Esophagus (tissue), 2 donors: ENCODE measurements at regions not wholly inside any gene's neighbourhood (a gene's known extent, or its start where the extent isn't known, plus 50 kb on each side); places are given as distances from the start of the nearest gene placed in this dataset.

Experiments used
- H3K27ac ChIP-seq, 2 donors: one replicate each; pipeline ENCODE4 v1.5.1; 2013; ENCODE audit warnings: low read depth in 2 of 2, mild to moderate bottlenecking in 2 of 2, inconsistent platforms in 1 of 2, low read length in 1 of 2, moderate library complexity in 1 of 2
- H3K27me3 ChIP-seq, 2 donors: one replicate each; pipeline ENCODE4 v1.6.1; 2013; ENCODE audit warnings: low read length in 2 of 2, control low read depth in 1 of 2, mild to moderate bottlenecking in 1 of 2; ENCODE audit not compliant: insufficient read depth in 2 of 2, control insufficient read depth in 1 of 2
- H3K36me3 ChIP-seq, 2 donors: one replicate each; pipeline ENCODE4 v1.6.1; 2013; ENCODE audit warnings: low read length in 1 of 2; ENCODE audit not compliant: control insufficient read depth in 2 of 2, insufficient read depth in 2 of 2
- H3K4me1 ChIP-seq, 2 donors: one replicate each; pipeline ENCODE4 v1.6.1; 2013; ENCODE audit warnings: low read length in 1 of 2; ENCODE audit not compliant: control insufficient read depth in 2 of 2, insufficient read depth in 2 of 2
- H3K4me3 ChIP-seq, 2 donors: one replicate each; pipeline ENCODE4 v1.5.1; 2013; ENCODE audit warnings: low read length in 2 of 2, mild to moderate bottlenecking in 2 of 2, low read depth in 1 of 2, moderate library complexity in 1 of 2
- H3K9me3 ChIP-seq, 2 donors: one replicate each; pipeline ENCODE4 v1.6.1; 2013; ENCODE audit warnings: mild to moderate bottlenecking in 2 of 2, low read depth in 1 of 2, low read length in 1 of 2, moderate library complexity in 1 of 2; ENCODE audit not compliant: control insufficient read depth in 2 of 2, insufficient read depth in 1 of 2
- WGBS, 2 donors: extraction: QIAGEN DNeasy Blood & Tissue Kit; methylation state at CpG; one replicate each; pipeline ENCODE4 v1.1.7; 2013; 5-methylcytosine and 5-hydroxymethylcytosine counted together
- donor health status: healthy with polysubstance abuse.
- donor health status: Bipolar disorder and iron deficiency.

DNA sequence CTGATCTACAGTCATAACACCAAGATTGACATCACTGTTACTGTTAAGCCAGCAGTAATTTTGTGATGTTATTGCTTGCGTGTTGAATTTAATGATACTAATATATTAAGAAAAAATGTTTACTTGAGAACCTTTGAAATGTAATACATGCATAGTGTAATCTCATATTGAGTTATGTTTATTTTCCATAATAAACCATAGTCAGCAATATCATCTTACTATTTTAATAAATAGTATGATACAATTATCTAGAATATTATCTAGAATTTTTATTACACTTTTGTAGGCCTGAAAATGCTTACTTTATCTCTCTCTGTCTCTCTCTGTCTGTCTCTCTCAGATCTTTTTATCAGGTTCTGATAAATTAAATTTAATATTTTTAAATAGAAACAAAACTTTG is 843.1 kb downstream of the KCNT2 start:
- Histone ChIP-seq H3K27me3 (no peaks in the 10 kb centered on the region), H3K9me3 (peaks cover 0 to 4% of the 10 kb centered on the region in 2 donors), H3K36me3 (no peaks in the 10 kb centered on the region), H3K27ac (no peak overlapping the region), H3K4me3 (no peak overlapping the region), H3K4me1 (no peaks in the 10 kb centered on the region)
- 94 to 96% methylated on average over 1 of the region's 1 CpG for WGBS, 2 donors

DNA sequence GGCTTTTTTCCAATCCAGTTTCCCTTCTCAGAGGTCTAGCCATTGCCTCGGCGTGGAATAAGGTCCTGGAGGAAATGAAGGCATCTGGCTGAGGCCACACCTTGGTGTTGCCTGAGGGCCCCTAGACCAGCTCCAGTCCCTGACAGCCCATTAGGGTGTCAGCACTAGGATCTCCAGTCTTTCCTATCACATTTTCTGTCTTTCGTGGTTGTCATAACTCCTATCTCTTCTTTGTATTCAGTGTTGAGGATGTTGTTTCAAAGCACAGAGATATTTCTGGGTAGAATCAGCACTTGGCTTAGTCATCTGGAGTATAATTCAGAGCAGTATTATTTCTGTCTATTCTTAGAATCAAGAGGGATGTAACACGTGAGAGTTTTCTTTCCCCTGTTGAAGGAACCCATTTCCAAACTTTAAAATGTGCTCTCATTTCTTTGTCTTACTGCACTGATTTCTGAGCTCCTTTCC is 844.3 kb downstream of the KCNT2 start:
- no peaks in the 10 kb centered on the region for H3K36me3 ChIP-seq
- peaks cover 0 to 4% of the 10 kb centered on the region in 2 donors for H3K9me3 ChIP-seq
- H3K4me3 ChIP-seq = no peak overlapping the region
- 76 to 78% methylated on average over 4 of the region's 4 CpGs for WGBS, 2 donors
- no peaks in the 10 kb centered on the region for H3K4me1 ChIP-seq
- no peak overlapping the region for H3K27ac ChIP-seq
- no peaks in the 10 kb centered on the region for H3K27me3 ChIP-seq

DNA sequence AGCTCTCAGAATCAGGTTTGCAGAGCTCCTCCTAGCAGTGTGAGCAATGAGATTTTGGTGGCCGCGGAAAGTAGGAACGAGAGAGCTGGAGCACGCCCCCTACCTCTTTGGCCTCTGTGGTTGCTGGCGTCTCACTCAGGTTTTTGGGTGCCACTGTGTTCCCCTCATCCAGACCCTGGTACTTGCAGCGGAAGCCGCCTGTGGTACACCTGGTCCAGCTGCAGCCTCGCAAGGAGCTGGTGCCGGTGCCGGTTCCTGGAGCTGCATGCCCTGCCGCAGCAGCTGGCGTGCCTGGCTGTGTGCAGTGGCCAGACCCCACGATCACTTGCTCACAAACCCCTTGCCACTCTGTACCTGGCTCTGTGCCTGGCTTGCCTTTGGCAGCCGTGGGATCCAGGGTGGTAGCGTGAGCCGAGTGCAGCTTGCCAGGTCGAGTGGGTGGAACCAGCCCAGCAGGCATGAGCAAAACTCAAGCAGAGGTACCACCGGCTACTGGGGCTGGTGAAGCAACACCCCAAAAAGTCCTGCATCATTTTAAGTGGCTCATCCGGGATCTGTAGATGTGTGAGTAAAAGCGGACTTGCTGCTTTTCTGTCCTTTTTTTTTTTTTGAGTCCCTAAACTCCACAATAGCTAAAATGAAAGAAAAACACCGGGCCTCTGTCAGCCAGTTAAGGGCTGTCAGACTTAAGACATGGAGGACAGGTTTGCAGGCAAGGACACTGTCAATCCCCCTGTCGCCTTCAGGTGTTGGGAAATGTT is 844.9 kb downstream of the KCNT2 start:
- 90 to 91% methylated on average over 22 of the region's 22 CpGs for WGBS, 2 donors
- Histone ChIP-seq H3K27me3 (no peaks in the 10 kb centered on the region), H3K27ac (no peak overlapping the region), H3K9me3 (peaks cover 0 to 4% of the 10 kb centered on the region in 2 donors), H3K4me1 (no peaks in the 10 kb centered on the region), H3K4me3 (no peak overlapping the region), H3K36me3 (no peaks in the 10 kb centered on the region)

DNA sequence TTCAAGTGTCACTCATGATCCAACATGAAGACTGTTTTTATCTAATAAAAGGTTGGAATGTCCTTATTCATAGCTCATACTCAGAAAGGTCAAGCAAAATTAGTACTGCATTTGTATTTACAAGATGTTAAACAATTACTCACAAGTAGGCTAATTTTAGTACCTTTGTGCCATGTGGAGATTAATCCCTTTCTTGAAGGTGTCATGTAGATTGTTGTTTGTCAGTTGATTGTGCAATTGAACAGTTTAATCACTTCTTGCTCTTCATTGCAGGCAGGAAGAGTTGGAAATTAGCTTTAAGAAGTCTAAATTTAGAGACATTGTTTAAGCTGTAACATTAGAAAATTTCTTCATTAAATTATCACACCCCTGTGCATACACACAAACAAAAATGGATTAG is 847.1 kb downstream of the KCNT2 start:
- Histone ChIP-seq H3K4me1 (no peaks in the 10 kb centered on the region), H3K9me3 (peaks cover 0 to 4% of the 10 kb centered on the region in 2 donors), H3K4me3 (no peak overlapping the region), H3K27me3 (no peaks in the 10 kb centered on the region), H3K27ac (no peak overlapping the region), H3K36me3 (no peaks in the 10 kb centered on the region)

DNA sequence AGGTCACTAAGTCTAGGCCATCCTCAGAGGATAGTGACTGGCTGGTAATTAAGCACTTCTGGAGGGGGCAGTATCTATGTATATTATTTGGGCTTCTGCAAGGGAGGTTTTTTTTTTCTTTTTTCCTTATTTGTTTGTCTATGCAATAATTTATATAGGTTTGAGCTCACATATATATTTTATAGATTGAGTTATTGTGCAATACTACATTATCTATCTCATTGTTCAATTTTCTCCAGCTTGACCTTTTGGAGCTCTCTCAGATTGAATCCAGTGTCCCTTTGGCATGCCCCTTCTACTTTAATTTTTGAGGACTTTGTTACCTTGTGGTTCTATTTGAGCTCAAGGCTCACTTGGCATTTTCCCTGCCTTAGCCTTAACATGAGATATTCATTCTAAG is 852.1 kb downstream of the KCNT2 start:
- Histone ChIP-seq H3K27me3 (no peaks in the 10 kb centered on the region), H3K4me3 (no peak overlapping the region), H3K4me1 (no peaks in the 10 kb centered on the region), H3K27ac (no peak overlapping the region), H3K9me3 (no peaks in the 10 kb centered on the region), H3K36me3 (no peaks in the 10 kb centered on the region)

DNA sequence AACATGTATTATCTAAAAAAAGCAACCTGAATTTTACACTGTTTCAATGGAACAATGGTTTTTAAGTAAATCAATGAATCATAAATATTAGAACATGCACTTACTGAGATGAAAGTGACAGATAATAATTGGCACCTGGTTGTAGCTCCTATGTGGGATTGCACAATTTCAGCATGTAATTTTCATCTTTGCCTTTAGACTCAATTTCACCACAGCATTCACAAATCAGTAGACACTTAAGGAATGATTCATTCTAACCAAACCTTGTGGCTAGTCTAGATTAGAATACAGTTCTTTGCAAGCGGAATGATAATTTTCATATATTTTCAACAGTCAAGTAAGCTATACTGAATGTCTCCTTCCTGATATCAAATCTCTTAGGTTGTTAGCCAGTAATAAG is 853.4 kb downstream of the KCNT2 start:
- no peak overlapping the region for H3K4me3 ChIP-seq
- WGBS, 2 donors = 44 to 61% methylated on average over 1 of the region's 1 CpG
- H3K4me1 ChIP-seq = no peaks in the 10 kb centered on the region
- H3K36me3 ChIP-seq = no peaks in the 10 kb centered on the region
- no peaks in the 10 kb centered on the region for H3K27me3 ChIP-seq
- no peak overlapping the region for H3K27ac ChIP-seq
- H3K9me3 ChIP-seq = no peaks in the 10 kb centered on the region

DNA sequence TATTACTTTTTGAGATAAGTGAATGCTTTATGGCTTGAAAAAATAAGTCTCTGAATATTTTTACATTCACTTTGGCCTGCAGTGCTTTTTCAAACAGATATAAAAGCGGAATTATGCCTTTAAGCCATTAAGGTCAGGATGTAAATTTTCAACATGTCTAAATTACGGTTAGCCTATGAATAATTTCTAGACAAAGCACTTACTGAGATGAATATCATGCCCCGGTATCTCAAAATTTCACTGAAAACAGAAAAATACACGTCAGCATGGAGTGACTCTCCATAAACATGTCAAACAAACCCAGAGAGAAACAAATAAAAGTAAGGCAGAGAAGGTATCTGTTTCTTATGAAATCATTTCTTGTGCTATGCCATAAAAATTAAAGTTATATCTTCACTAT is 853.9 kb downstream of the KCNT2 start:
- WGBS, 2 donors = 70 to 77% methylated on average over 4 of the region's 4 CpGs
- Histone ChIP-seq H3K36me3 (no peaks in the 10 kb centered on the region), H3K4me3 (no peak overlapping the region), H3K9me3 (no peaks in the 10 kb centered on the region), H3K27me3 (no peaks in the 10 kb centered on the region), H3K27ac (no peak overlapping the region), H3K4me1 (no peaks in the 10 kb centered on the region)

DNA sequence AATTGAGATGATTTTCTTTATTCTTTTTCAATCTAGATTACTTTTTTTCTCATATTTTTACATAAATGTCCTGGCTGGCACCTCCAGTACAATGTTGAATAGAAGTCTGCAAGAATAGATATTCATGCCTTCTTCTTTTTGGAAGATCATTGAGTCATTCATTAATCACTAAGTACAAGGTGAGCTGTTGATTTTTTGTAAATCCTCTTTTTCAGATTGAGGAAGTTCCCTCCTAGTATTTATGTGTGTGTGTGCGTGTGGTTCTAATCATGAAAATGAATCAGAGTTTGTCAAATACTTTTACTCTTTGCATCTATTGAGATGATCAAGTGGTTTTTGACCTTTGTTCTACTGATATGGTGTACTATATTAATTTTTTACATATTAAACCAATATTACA is 859.3 kb downstream of the KCNT2 start:
- H3K9me3 ChIP-seq = peaks cover 0 to under 1% of the 10 kb centered on the region in 2 donors
- H3K36me3 ChIP-seq = no peaks in the 10 kb centered on the region
- H3K4me3 ChIP-seq = no peak overlapping the region
- no peak overlapping the region for H3K27ac ChIP-seq
- 54 to 59% methylated on average over 1 of the region's 1 CpG for WGBS, 2 donors
- no peaks in the 10 kb centered on the region for H3K27me3 ChIP-seq
- no peaks in the 10 kb centered on the region for H3K4me1 ChIP-seq

DNA sequence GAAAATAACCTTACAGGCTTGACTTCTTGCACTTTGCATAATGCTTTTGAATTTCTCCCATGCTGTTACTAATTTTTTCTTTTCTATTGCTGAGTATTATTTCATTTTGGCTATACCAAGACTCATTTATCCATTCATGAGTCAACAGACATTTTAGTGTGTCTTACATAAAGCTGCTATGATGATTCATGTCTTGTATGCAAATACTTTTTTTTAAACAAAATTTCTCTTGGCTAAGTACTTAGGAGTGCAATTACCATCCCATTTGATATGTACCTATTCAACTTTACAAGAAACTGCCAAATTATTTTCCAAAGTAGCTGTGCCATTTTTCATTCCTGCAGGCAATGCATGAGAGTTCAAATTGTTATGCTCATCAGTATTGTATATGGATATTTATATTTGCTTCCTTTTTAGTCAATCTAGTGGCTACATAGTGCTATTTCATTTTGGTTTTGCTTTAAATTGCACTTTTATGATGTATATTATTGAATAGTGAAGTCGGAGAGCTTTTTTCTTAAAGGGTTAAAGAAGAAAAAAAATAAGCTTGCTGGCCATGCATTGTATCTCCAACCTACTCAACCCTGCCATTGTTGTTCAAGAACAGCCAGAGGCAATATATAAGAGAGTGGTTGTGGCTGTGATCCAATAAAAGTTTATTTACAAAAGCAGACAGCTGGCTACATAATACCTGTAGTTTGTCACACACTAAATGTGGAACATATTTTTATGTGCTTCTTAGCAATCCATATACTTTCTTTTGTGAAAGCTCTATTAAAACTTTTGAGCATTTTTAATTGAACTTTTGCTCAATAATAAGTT is 862.8 kb downstream of the KCNT2 start:
- H3K27ac ChIP-seq = no peak overlapping the region
- peaks cover 0 to 2% of the 10 kb centered on the region in 2 donors for H3K9me3 ChIP-seq
- no peak overlapping the region for H3K4me3 ChIP-seq
- H3K27me3 ChIP-seq = no peaks in the 10 kb centered on the region
- H3K4me1 ChIP-seq = no peaks in the 10 kb centered on the region
- WGBS, 2 donors = 63 to 69% methylated on average over 1 of the region's 1 CpG
- no peaks in the 10 kb centered on the region for H3K36me3 ChIP-seq
